ENCODE measurements at regions not wholly inside any gene's neighbourhood (a gene's known extent, or its start where the extent isn't known, plus 50 kb on each side); places are given as distances from the start of the nearest gene placed in this dataset.

DNA sequence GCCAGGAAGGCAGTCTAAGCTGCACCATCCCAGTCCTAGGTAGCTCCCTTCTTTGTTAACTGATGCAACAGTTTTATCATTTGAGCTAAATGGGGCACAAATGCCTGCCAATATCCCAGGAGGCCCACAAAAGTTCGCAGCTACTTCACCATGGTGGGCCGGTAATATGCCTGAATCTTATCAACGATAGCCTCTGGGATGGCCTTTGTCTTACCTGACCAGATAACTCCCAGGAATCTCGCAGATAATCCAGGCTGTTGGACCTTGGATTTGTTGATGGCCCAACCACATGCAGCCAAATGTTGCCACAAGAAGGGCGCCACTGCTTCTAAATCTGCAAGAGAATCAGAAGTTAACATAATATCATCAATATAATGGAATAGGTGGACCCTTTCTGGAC lies 83.8 kb upstream of the ATP10B start:
- no peaks in the 10 kb centered on the region for H3K27me3 ChIP-seq

GRCh38 chr5:160931283-160931682 lies 79.3 kb upstream of the ATP10B start:
- H3K27me3 ChIP-seq, result no peaks in the 10 kb centered on the region
- no peaks in the 10 kb centered on the region for H3K9me3 ChIP-seq
- peaks cover 0 to 15% (median 0%) of the 10 kb centered on the region in 4 donors for H3K4me1 ChIP-seq
- TF ChIP-seq CTCF (IDR thresholded peaks at IDR 0.05), result no peak
- no peak for TF ChIP-seq POLR2A (IDR thresholded peaks at IDR 0.05)
- no peak overlapping the region for H3K4me3 ChIP-seq
- DNase-seq, result no peak
- H3K36me3 ChIP-seq, result no peaks in the 10 kb centered on the region
- H3K27ac ChIP-seq, result no peak overlapping the region

More for the DNA sequence above, 83.8 kb upstream of the ATP10B start:
- H3K9me3 ChIP-seq, result no peaks in the 10 kb centered on the region
- H3K27ac ChIP-seq, result no peak overlapping the region
- H3K4me1 ChIP-seq, result no peaks in the 10 kb centered on the region
- no peak overlapping the region for H3K4me3 ChIP-seq
- no peak for TF ChIP-seq POLR2A (IDR thresholded peaks at IDR 0.05)
- no peak for TF ChIP-seq CTCF (IDR thresholded peaks at IDR 0.05)
- no peak for DNase-seq
- H3K36me3 ChIP-seq, result no peaks in the 10 kb centered on the region

- DNase-seq, result no peak
- TF ChIP-seq POLR2A (IDR thresholded peaks at IDR 0.05), result no peak
- no peak for TF ChIP-seq CTCF (IDR thresholded peaks at IDR 0.05)
- H3K9me3 ChIP-seq, result no peaks in the 10 kb centered on the region
- H3K27me3 ChIP-seq, result no peaks in the 10 kb centered on the region
- H3K27ac ChIP-seq, result no peak overlapping the region
- peaks cover 0 to 23% (median 0%) of the 10 kb centered on the region in 4 donors for H3K4me1 ChIP-seq
- no peak overlapping the region for H3K4me3 ChIP-seq
- H3K36me3 ChIP-seq, result no peaks in the 10 kb centered on the region
Measured at GRCh38 chr5:160930406-160930805, 78.4 kb upstream of the ATP10B start.

- no peak overlapping the region for H3K4me3 ChIP-seq
- no peak for DNase-seq
- no peaks in the 10 kb centered on the region for H3K27me3 ChIP-seq
- H3K9me3 ChIP-seq, result no peaks in the 10 kb centered on the region
- TF ChIP-seq CTCF (IDR thresholded peaks at IDR 0.05), result no peak
- TF ChIP-seq POLR2A (IDR thresholded peaks at IDR 0.05), result no peak
- no peak overlapping the region for H3K27ac ChIP-seq
- peaks cover 0 to 28% (median 0%) of the 10 kb centered on the region in 4 donors for H3K4me1 ChIP-seq
- no peaks in the 10 kb centered on the region for H3K36me3 ChIP-seq
Measured at GRCh38 chr5:160929906-160930305, 77.9 kb upstream of the ATP10B start.

GRCh38 chr5:160929360-160929759 lies 77.3 kb upstream of the ATP10B start:
- Histone ChIP-seq H3K4me1 (peaks cover 0 to 28% (median 0%) of the 10 kb centered on the region in 4 donors), H3K36me3 (no peaks in the 10 kb centered on the region), H3K27ac (no peak overlapping the region), H3K4me3 (no peak overlapping the region), H3K27me3 (no peaks in the 10 kb centered on the region), H3K9me3 (no peaks in the 10 kb centered on the region)
- no peak for DNase-seq
- TF ChIP-seq POLR2A (IDR thresholded peaks at IDR 0.05) (no peak), CTCF (IDR thresholded peaks at IDR 0.05) (no peak)

DNA sequence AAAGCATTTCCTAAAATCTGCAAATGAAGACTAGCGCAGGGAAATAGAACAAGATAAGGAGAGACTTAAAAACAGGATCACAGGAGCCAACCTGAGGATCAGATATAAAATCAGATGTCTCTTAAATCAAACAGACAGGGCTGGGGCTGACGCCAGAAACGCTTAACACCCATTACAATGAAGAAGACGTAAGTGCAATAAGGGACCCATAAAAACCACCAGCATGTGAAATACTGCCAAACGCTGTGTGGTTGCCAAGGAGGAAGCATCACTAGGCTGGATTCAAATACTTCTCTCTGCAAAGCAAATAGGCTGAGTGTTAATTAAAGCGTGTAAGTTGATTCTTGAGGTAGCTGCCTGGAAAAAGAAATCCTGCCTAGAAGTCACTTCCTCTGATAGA lies 74.4 kb upstream of the ATP10B start:
- H3K27ac ChIP-seq, result no peak overlapping the region
- H3K4me3 ChIP-seq, result no peak overlapping the region
- DNase-seq, result peak in 1 of 3 donors; percentile 72
- TF ChIP-seq CTCF (IDR thresholded peaks at IDR 0.05), result no peak
- TF ChIP-seq POLR2A (IDR thresholded peaks at IDR 0.05), result no peak
- H3K27me3 ChIP-seq, result no peaks in the 10 kb centered on the region
- H3K4me1 ChIP-seq, result peaks cover 0 to 40% (median 0%) of the 10 kb centered on the region in 4 donors
- H3K36me3 ChIP-seq, result no peaks in the 10 kb centered on the region
- no peaks in the 10 kb centered on the region for H3K9me3 ChIP-seq
